Stimulated activated CD8-positive, alpha-beta memory T cell treated with anti-CD3 and anti-CD28 coated beads, Interleukin-4, amount 100 ng/mL, for 24 hours (primary cell): ENCODE measurements at regions not wholly inside any gene's neighbourhood (a gene's known extent, or its start where the extent isn't known, plus 50 kb on each side); places are given as distances from the start of the nearest gene placed in this dataset.

Source experiments
- DNase-seq: peaks from one replicate; pipeline ENCODE4 v3.0.0-alpha.2; 2020; ENCODE audit warnings: low read depth

GRCh38 chr18:11553098-11553940 lies 56.1 kb upstream of the SLC35G4 start:
- DNase-seq = no peak

- DNase-seq = no peak
These were observed 60.4 kb upstream of the SLC35G4 start for GRCh38 chr18:11548916-11549551.

GRCh38 chr18:11548396-11548795 lies 61.0 kb upstream of the SLC35G4 start:
- DNase-seq = no peak

GRCh38 chr18:11544060-11544633 lies 65.2 kb upstream of the SLC35G4 start:
- no peak for DNase-seq

GRCh38 chr18:11541179-11541578 lies 68.2 kb upstream of the SLC35G4 start:
- no peak for DNase-seq

GRCh38 chr18:11533942-11534496 lies 75.4 kb upstream of the SLC35G4 start:
- no peak for DNase-seq

GRCh38 chr18:11533513-11533890 lies 75.9 kb upstream of the SLC35G4 start:
- DNase-seq = no peak

GRCh38 chr18:11532758-11533512 lies 76.5 kb upstream of the SLC35G4 start:
- DNase-seq = no peak

GRCh38 chr18:11529081-11529480 lies 80.3 kb upstream of the SLC35G4 start:
- DNase-seq = no peak

- no peak for DNase-seq
These were observed 82.7 kb upstream of the SLC35G4 start for GRCh38 chr18:11526675-11527074.

- no peak for DNase-seq
These were observed 85.6 kb upstream of the SLC35G4 start for GRCh38 chr18:11523804-11524203.

- DNase-seq = no peak
These were observed 86.4 kb upstream of the SLC35G4 start for GRCh38 chr18:11522992-11523391.

GRCh38 chr18:11521853-11522252 lies 87.5 kb upstream of the SLC35G4 start:
- no peak for DNase-seq

- DNase-seq = no peak
These were observed 88.9 kb upstream of the SLC35G4 start for GRCh38 chr18:11520536-11520935.

- DNase-seq = peak; percentile 15
These were observed 90.4 kb upstream of the SLC35G4 start for GRCh38 chr18:11518788-11519685.

GRCh38 chr18:11517704-11518103 lies 91.7 kb upstream of the SLC35G4 start:
- no peak for DNase-seq

- no peak for DNase-seq
These were observed 92.5 kb upstream of the SLC35G4 start for GRCh38 chr18:11516751-11517503.

GRCh38 chr18:11514267-11514666 lies 95.1 kb upstream of the SLC35G4 start:
- DNase-seq = no peak

GRCh38 chr18:11512096-11513025 lies 97.0 kb upstream of the SLC35G4 start:
- DNase-seq = no peak
